Keratinocyte (primary cell): ENCODE measurements at regions not wholly inside any gene's neighbourhood (a gene's known extent, or its start where the extent isn't known, plus 50 kb on each side); places are given as distances from the start of the nearest gene placed in this dataset.

Experiments
- CTCF ChIP-seq, 3 experiments: IDR thresholded peaks in 1 of 3; conservative IDR thresholded peaks in 1 of 3; optimal IDR thresholded peaks in 1 of 3; 2 replicates in 2 of 3; 3 replicates in 1 of 3; pipeline versions ENCODE3 to v1.5.1; 2011; ENCODE audit warnings: low read length in 3 of 3, mild to moderate bottlenecking in 3 of 3, moderate library complexity in 2 of 3, control low read depth in 1 of 3, inconsistent platforms in 1 of 3; ENCODE audit not compliant: insufficient read depth in 2 of 3; ENCODE audit errors: extremely low read depth in 1 of 3
- EZH2 ChIP-seq: IDR thresholded peaks from one replicate; pipeline ENCODE4 v1.6.1; 2012; ENCODE audit warnings: inconsistent platforms, mild to moderate bottlenecking, low read length, moderate library complexity

GRCh38 chr15:25226360-25226759 is 212.5 kb downstream of the UBE3A start:
- TF ChIP-seq CTCF (optimal IDR thresholded peaks at IDR 0.05 in 1 of 3, IDR thresholded peaks at IDR 0.05 in 1 of 3, conservative IDR thresholded peaks at IDR 0.05 in 1 of 3; ENCODE audit: extremely low read depth in 1 of 3, insufficient read depth in 2 of 3, low read length in 3 of 3) (no peak), EZH2 (no peak)
